H1 (cell line): ENCODE measurements at regions not wholly inside any gene's neighbourhood (a gene's known extent, or its start where the extent isn't known, plus 50 kb on each side); places are given as distances from the start of the nearest gene placed in this dataset.

Experiments
- CHD7 ChIP-seq: fragments of 300-600 bp; sonication (generic); IDR thresholded peaks from 2 replicates; pipeline ENCODE4 v1.7.1; 2012; ENCODE audit warnings: low read length, moderate library complexity, mild to moderate bottlenecking, inconsistent platforms; ENCODE audit not compliant: insufficient replicate concordance
- HDAC2 ChIP-seq, 2 experiments: fragments of 300-600 bp in 1 of 2; sonication (generic) in 1 of 2; IDR thresholded peaks; 2 replicates each; pipeline ENCODE4 v1.6.1; 2011 to 2012; ENCODE audit warnings: low read depth in 2 of 2, low read length in 2 of 2, mild to moderate bottlenecking in 2 of 2, moderate library complexity in 2 of 2, borderline replicate concordance in 1 of 2, inconsistent platforms in 1 of 2
- JUN ChIP-seq: IDR thresholded peaks from 2 replicates; pipeline ENCODE4 v1.6.1; 2011; ENCODE audit warnings: low read depth, mild to moderate bottlenecking, improper control_type of control experiment, low read length

GRCh38 chr7:25320791-25321190 is 92.5 kb upstream of the NPVF start (continued):
- TF ChIP-seq HDAC2 (IDR thresholded peaks at IDR 0.05; ENCODE audit: borderline replicate concordance in 1 of 2, low read depth in 2 of 2, low read length in 2 of 2) (no peak), CHD7 (no peak), JUN (no peak)
- TF ChIP-seq, all 59 proteins: peak for 0
